ENCODE measurements at regions not wholly inside any gene's neighbourhood (a gene's known extent, or its start where the extent isn't known, plus 50 kb on each side); places are given as distances from the start of the nearest gene placed in this dataset.
A peak's percentile ranks its signal among the peaks of the same experiment; 100 is the strongest.

GRCh38 chr1:70896224-70896623 lies 151.4 kb downstream of the PTGER3 start:
- no peak overlapping the region for H2BK120ac ChIP-seq (ENCODE audit: low read depth, low read length)
- H3K23ac ChIP-seq (ENCODE audit: low read length): no peak overlapping the region
- no peak overlapping the region for H3K4me3 ChIP-seq (ENCODE audit: low read length)
- H3K4me1 ChIP-seq (ENCODE audit: control insufficient read depth, low read depth, low read length): peaks cover 7% of the 10 kb centered on the region
- no peaks in the 10 kb centered on the region for H3K79me1 ChIP-seq (ENCODE audit: low read length)
- no peaks in the 10 kb centered on the region for H3K27me3 ChIP-seq (ENCODE audit: insufficient read depth, low read length, poor library complexity)
- H3K36me3 ChIP-seq (ENCODE audit: control insufficient read depth, insufficient read depth, low read length): no peaks in the 10 kb centered on the region
- no peak overlapping the region for H3K27ac ChIP-seq (ENCODE audit: low read depth, low read length)
- no peak overlapping the region for H3K18ac ChIP-seq (ENCODE audit: low read length)
- no CpG with 5 or more reads among the region's 1 CpG for WGBS (ENCODE audit: extremely low coverage, insufficient coverage, low lambda C conversion rate)
- no peak overlapping the region for H3K56ac ChIP-seq (ENCODE audit: low read length)
- no peak overlapping the region for H4K5ac ChIP-seq (ENCODE audit: low read length)
- H2BK5ac ChIP-seq (ENCODE audit: low read length): no peak overlapping the region
- DNase-seq: peak; percentile 63
- H3K4me2 ChIP-seq (ENCODE audit: low read length): no peak overlapping the region
- H2BK15ac ChIP-seq (replicated peaks; ENCODE audit: low read depth): no peak overlapping the region
- H3K79me2 ChIP-seq (ENCODE audit: control insufficient read depth, insufficient read depth, low read length): no peaks in the 10 kb centered on the region
- H2AK5ac ChIP-seq (ENCODE audit: low read length): no peak overlapping the region
- H4K8ac ChIP-seq (ENCODE audit: low read depth, low read length): no peak overlapping the region
- H3K9ac ChIP-seq (ENCODE audit: low read length): no peak overlapping the region
- H3K4ac ChIP-seq (ENCODE audit: low read depth, low read length): no peak overlapping the region

DNA sequence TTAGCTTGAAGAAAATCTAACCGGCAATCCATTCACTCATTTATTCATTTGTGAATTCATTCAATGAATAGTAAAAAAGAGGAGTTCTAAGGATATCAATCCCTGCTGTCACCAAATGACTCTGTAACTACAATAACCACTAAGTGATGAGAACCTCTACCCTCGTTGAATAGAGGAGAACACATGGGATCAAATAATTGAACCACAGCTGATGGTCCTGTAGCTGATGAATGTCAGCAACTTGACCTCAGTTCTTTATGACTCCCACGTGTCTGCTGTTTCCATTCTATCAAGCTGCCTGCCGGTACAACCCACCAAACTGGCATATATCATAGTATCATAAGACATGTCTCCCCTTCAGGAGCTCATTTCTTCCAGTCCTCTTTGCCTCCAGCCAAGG lies 150.3 kb downstream of the PTGER3 start:
- Histone ChIP-seq H3K23ac (ENCODE audit: low read length) (no peak overlapping the region), H3K18ac (ENCODE audit: low read length) (no peak overlapping the region), H3K36me3 (ENCODE audit: control insufficient read depth, insufficient read depth, low read length) (no peaks in the 10 kb centered on the region), H2BK15ac (replicated peaks; ENCODE audit: low read depth) (peak overlapping the region; percentile 47), H2BK5ac (ENCODE audit: low read length) (no peak overlapping the region), H3K4me2 (ENCODE audit: low read length) (no peak overlapping the region), H3K56ac (ENCODE audit: low read length) (no peak overlapping the region), H2BK120ac (ENCODE audit: low read depth, low read length) (no peak overlapping the region), H3K9ac (ENCODE audit: low read length) (no peak overlapping the region), H4K5ac (ENCODE audit: low read length) (no peak overlapping the region), H3K4me1 (ENCODE audit: control insufficient read depth, low read depth, low read length) (peaks cover 7% of the 10 kb centered on the region), H3K79me2 (ENCODE audit: control insufficient read depth, insufficient read depth, low read length) (no peaks in the 10 kb centered on the region), H3K79me1 (ENCODE audit: low read length) (no peaks in the 10 kb centered on the region), H3K27me3 (ENCODE audit: insufficient read depth, low read length, poor library complexity) (no peaks in the 10 kb centered on the region), H4K8ac (ENCODE audit: low read depth, low read length) (no peak overlapping the region), H3K4ac (ENCODE audit: low read depth, low read length) (no peak overlapping the region), H3K4me3 (ENCODE audit: low read length) (no peak overlapping the region), H2AK5ac (ENCODE audit: low read length) (no peak overlapping the region), H3K27ac (ENCODE audit: low read depth, low read length) (no peak overlapping the region)
- WGBS (ENCODE audit: extremely low coverage, insufficient coverage, low lambda C conversion rate): no CpG with 5 or more reads among the region's 4 CpGs
- no peak for DNase-seq

- no peak overlapping the region for H3K56ac ChIP-seq (ENCODE audit: low read length)
- no peak for DNase-seq
- no peak overlapping the region for H3K18ac ChIP-seq (ENCODE audit: low read length)
- H3K4me3 ChIP-seq (ENCODE audit: low read length): no peak overlapping the region
- no peak overlapping the region for H3K27ac ChIP-seq (ENCODE audit: low read depth, low read length)
- H3K27me3 ChIP-seq (ENCODE audit: insufficient read depth, low read length, poor library complexity): no peaks in the 10 kb centered on the region
- no peak overlapping the region for H2BK120ac ChIP-seq (ENCODE audit: low read depth, low read length)
- no peak overlapping the region for H3K4me2 ChIP-seq (ENCODE audit: low read length)
- H3K79me1 ChIP-seq (ENCODE audit: low read length): no peaks in the 10 kb centered on the region
- no peak overlapping the region for H2BK15ac ChIP-seq (replicated peaks; ENCODE audit: low read depth)
- peaks cover 7% of the 10 kb centered on the region for H3K4me1 ChIP-seq (ENCODE audit: control insufficient read depth, low read depth, low read length)
- no peak overlapping the region for H2BK5ac ChIP-seq (ENCODE audit: low read length)
- no peak overlapping the region for H2AK5ac ChIP-seq (ENCODE audit: low read length)
- no peak overlapping the region for H3K23ac ChIP-seq (ENCODE audit: low read length)
- H4K5ac ChIP-seq (ENCODE audit: low read length): no peak overlapping the region
- no peak overlapping the region for H3K9ac ChIP-seq (ENCODE audit: low read length)
- H4K8ac ChIP-seq (ENCODE audit: low read depth, low read length): no peak overlapping the region
- no peaks in the 10 kb centered on the region for H3K79me2 ChIP-seq (ENCODE audit: control insufficient read depth, insufficient read depth, low read length)
- H3K4ac ChIP-seq (ENCODE audit: low read depth, low read length): no peak overlapping the region
- H3K36me3 ChIP-seq (ENCODE audit: control insufficient read depth, insufficient read depth, low read length): no peaks in the 10 kb centered on the region
These were observed 147.9 kb downstream of the PTGER3 start for GRCh38 chr1:70899735-70900134.

GRCh38 chr1:70902211-70902610 lies 145.4 kb downstream of the PTGER3 start:
- H3K9ac ChIP-seq (ENCODE audit: low read length): no peak overlapping the region
- no peak overlapping the region for H4K5ac ChIP-seq (ENCODE audit: low read length)

DNA sequence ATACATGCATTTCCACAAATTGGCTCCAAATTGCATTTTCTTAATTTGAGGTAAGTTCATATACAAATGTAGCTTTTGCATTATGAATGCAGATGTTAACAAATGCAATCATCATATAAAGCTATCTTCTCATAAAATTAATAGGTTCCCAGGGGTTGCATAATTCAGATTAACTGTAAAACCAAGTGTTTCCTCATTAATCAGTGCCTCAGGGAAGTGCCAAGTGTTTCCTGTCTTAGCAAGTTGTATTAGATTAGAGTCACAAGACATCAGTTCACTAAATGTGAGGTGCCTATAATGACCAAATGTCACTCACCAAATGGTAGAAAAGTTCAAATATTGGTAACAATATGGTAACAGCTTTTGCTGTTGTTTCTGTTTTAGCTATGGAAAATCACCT lies 140.8 kb downstream of the PTGER3 start:
- H2BK15ac ChIP-seq (replicated peaks; ENCODE audit: low read depth): no peak overlapping the region
- no peak overlapping the region for H3K23ac ChIP-seq (ENCODE audit: low read length)
- no peak for DNase-seq
- H3K56ac ChIP-seq (ENCODE audit: low read length): no peak overlapping the region
- no peaks in the 10 kb centered on the region for H3K36me3 ChIP-seq (ENCODE audit: control insufficient read depth, insufficient read depth, low read length)
- H2BK120ac ChIP-seq (ENCODE audit: low read depth, low read length): no peak overlapping the region
- H3K9ac ChIP-seq (ENCODE audit: low read length): no peak overlapping the region
- no peak overlapping the region for H3K27ac ChIP-seq (ENCODE audit: low read depth, low read length)
- H3K4me3 ChIP-seq (ENCODE audit: low read length): no peak overlapping the region
- H3K4ac ChIP-seq (ENCODE audit: low read depth, low read length): no peak overlapping the region
- no peak overlapping the region for H3K18ac ChIP-seq (ENCODE audit: low read length)
- no peaks in the 10 kb centered on the region for H3K4me1 ChIP-seq (ENCODE audit: control insufficient read depth, low read depth, low read length)
- H4K5ac ChIP-seq (ENCODE audit: low read length): no peak overlapping the region
- no peaks in the 10 kb centered on the region for H3K79me2 ChIP-seq (ENCODE audit: control insufficient read depth, insufficient read depth, low read length)
- H4K8ac ChIP-seq (ENCODE audit: low read depth, low read length): no peak overlapping the region
- H3K27me3 ChIP-seq (ENCODE audit: insufficient read depth, low read length, poor library complexity): no peaks in the 10 kb centered on the region
- H3K79me1 ChIP-seq (ENCODE audit: low read length): no peaks in the 10 kb centered on the region
- H2AK5ac ChIP-seq (ENCODE audit: low read length): no peak overlapping the region
- no peak overlapping the region for H2BK5ac ChIP-seq (ENCODE audit: low read length)
- no peak overlapping the region for H3K4me2 ChIP-seq (ENCODE audit: low read length)

More at GRCh38 chr1:70902211-70902610, 145.4 kb downstream of the PTGER3 start:
- Histone ChIP-seq H3K4ac (ENCODE audit: low read depth, low read length) (no peak overlapping the region), H2AK5ac (ENCODE audit: low read length) (no peak overlapping the region), H3K23ac (ENCODE audit: low read length) (no peak overlapping the region), H3K4me1 (ENCODE audit: control insufficient read depth, low read depth, low read length) (no peaks in the 10 kb centered on the region), H3K79me2 (ENCODE audit: control insufficient read depth, insufficient read depth, low read length) (no peaks in the 10 kb centered on the region), H3K56ac (ENCODE audit: low read length) (peak overlapping the region; percentile 11), H4K8ac (ENCODE audit: low read depth, low read length) (no peak overlapping the region), H3K27me3 (ENCODE audit: insufficient read depth, low read length, poor library complexity) (no peaks in the 10 kb centered on the region), H3K18ac (ENCODE audit: low read length) (no peak overlapping the region), H2BK15ac (replicated peaks; ENCODE audit: low read depth) (no peak overlapping the region), H3K79me1 (ENCODE audit: low read length) (no peaks in the 10 kb centered on the region), H2BK120ac (ENCODE audit: low read depth, low read length) (no peak overlapping the region), H3K4me3 (ENCODE audit: low read length) (no peak overlapping the region), H3K36me3 (ENCODE audit: control insufficient read depth, insufficient read depth, low read length) (no peaks in the 10 kb centered on the region), H2BK5ac (ENCODE audit: low read length) (no peak overlapping the region), H3K4me2 (ENCODE audit: low read length) (no peak overlapping the region), H3K27ac (ENCODE audit: low read depth, low read length) (no peak overlapping the region)
- no CpG with 5 or more reads among the region's 1 CpG for WGBS (ENCODE audit: extremely low coverage, insufficient coverage, low lambda C conversion rate)
- DNase-seq: no peak

DNA sequence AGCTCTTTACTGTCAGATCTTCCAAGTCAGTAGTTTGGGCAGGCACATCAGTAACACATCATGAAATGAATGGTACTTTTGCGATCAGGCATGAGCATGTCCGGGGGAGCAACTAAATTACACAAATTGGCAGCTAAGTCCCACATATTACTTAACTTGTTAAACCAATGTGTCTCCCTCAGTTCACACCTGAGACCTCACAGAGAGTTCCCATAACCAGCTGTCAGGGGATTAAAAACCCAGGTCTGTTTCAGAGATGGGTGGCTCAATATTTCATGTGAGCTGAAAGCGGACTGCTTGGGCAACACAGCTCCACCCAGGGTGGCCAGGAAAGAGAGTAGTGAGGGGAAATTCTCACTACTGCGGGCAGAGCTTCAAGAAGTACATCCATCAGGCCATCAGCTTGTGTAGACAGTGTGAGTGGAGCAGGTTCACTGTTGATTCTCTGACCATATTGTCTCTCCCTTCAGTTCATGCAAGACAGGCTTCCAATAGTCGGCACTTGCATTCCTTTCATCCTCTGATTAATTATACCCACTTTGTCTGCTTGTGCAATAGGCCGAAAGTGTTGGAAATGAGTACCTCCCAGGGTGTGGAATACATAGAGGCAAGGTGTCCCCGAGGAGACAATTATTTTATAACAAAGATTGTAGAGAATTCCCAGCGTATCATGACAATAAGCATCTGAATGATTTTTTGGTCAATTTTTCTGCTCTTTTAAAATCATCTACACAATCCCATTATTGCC lies 139.9 kb downstream of the PTGER3 start:
- WGBS (ENCODE audit: extremely low coverage, insufficient coverage, low lambda C conversion rate): no CpG with 5 or more reads among the region's 8 CpGs
- H3K18ac ChIP-seq (ENCODE audit: low read length): no peak overlapping the region

More for the DNA sequence above, 139.9 kb downstream of the PTGER3 start:
- no peak overlapping the region for H2BK15ac ChIP-seq (replicated peaks; ENCODE audit: low read depth)
- H2BK120ac ChIP-seq (ENCODE audit: low read depth, low read length): no peak overlapping the region
- H3K79me2 ChIP-seq (ENCODE audit: control insufficient read depth, insufficient read depth, low read length): no peaks in the 10 kb centered on the region
- no peak overlapping the region for H4K5ac ChIP-seq (ENCODE audit: low read length)
- H3K23ac ChIP-seq (ENCODE audit: low read length): no peak overlapping the region
- no peaks in the 10 kb centered on the region for H3K36me3 ChIP-seq (ENCODE audit: control insufficient read depth, insufficient read depth, low read length)
- no peak overlapping the region for H3K4ac ChIP-seq (ENCODE audit: low read depth, low read length)
- H3K4me1 ChIP-seq (ENCODE audit: control insufficient read depth, low read depth, low read length): no peaks in the 10 kb centered on the region
- no peak overlapping the region for H3K56ac ChIP-seq (ENCODE audit: low read length)
- no peak overlapping the region for H2BK5ac ChIP-seq (ENCODE audit: low read length)
- H3K9ac ChIP-seq (ENCODE audit: low read length): no peak overlapping the region
- H3K27me3 ChIP-seq (ENCODE audit: insufficient read depth, low read length, poor library complexity): no peaks in the 10 kb centered on the region
- H2AK5ac ChIP-seq (ENCODE audit: low read length): no peak overlapping the region
- H4K8ac ChIP-seq (ENCODE audit: low read depth, low read length): no peak overlapping the region
- H3K4me2 ChIP-seq (ENCODE audit: low read length): no peak overlapping the region
- H3K79me1 ChIP-seq (ENCODE audit: low read length): no peaks in the 10 kb centered on the region
- no peak overlapping the region for H3K27ac ChIP-seq (ENCODE audit: low read depth, low read length)
- H3K4me3 ChIP-seq (ENCODE audit: low read length): no peak overlapping the region
- DNase-seq: no peak
